WTC11 (cell line): ENCODE measurements at regions not wholly inside any gene's neighbourhood (a gene's known extent, or its start where the extent isn't known, plus 50 kb on each side); places are given as distances from the start of the nearest gene placed in this dataset.

Experiments used
- ATAC-seq: fragments of 200-7000 bp; cut with Tn5 transposase; 2 replicates; pipeline ENCODE4 v1.10.0; 2021; ENCODE audit warnings: mild to moderate bottlenecking, moderate library complexity
- CTCF ChIA-PET: fragments of 300-600 bp; sonication (Branson Sonifier 250); formaldehyde crosslinking; loops from one replicate; lab custom pipeline; 2021; ENCODE audit warnings: antibody characterized with exemption; lab: Charles Lee
- POLR2A ChIA-PET: fragments of 350-600 bp; sonication (Branson Sonifier 250); formaldehyde crosslinking; loops from one replicate; lab custom pipeline; 2021; ENCODE audit warnings: antibody characterized with exemption; lab: Charles Lee
- DNase-seq: peaks from one replicate; pipeline ENCODE4 v3.0.0; 2021; ENCODE audit warnings: low spot score
- H3K27ac Mint-ChIP-seq: 2 replicates; pipeline ENCODE4 v1.8.0; 2021; ENCODE audit warnings: mixed read lengths
- H3K27me3 Mint-ChIP-seq: 2 replicates; pipeline ENCODE4 v1.8.0; 2021; ENCODE audit warnings: low read depth, mild to moderate bottlenecking, moderate library complexity, mixed read lengths
- H3K36me3 Mint-ChIP-seq: 2 replicates; pipeline ENCODE4 v1.8.0; 2021; ENCODE audit warnings: mixed read lengths
- H3K4me1 Mint-ChIP-seq: 2 replicates; pipeline ENCODE4 v1.8.0; 2022; ENCODE audit warnings: mixed read lengths
- H3K4me3 Mint-ChIP-seq: 2 replicates; pipeline ENCODE4 v1.8.0; 2021; ENCODE audit warnings: mild to moderate bottlenecking, moderate library complexity, mixed read lengths
- H3K9me3 Mint-ChIP-seq: 2 replicates; pipeline ENCODE4 v1.8.0; 2021; ENCODE audit warnings: mixed read lengths
- CREB1 ChIP-seq: sonication (generic); formaldehyde crosslinking; IDR thresholded peaks from 2 replicates; pipeline ENCODE4 v1.8.0; 2023; ENCODE audit warnings: mild to moderate bottlenecking, missing genetic modification reagents
- CREM ChIP-seq: sonication (generic); formaldehyde crosslinking; IDR thresholded peaks from 2 replicates; pipeline ENCODE4 v1.8.1; 2022; ENCODE audit warnings: mild to moderate bottlenecking, missing genetic modification reagents, moderate library complexity
- ETV6 ChIP-seq: sonication (generic); formaldehyde crosslinking; IDR thresholded peaks from 2 replicates; pipeline ENCODE4 v1.8.1; 2022; ENCODE audit warnings: mild to moderate bottlenecking, missing genetic modification reagents
- FOXP1 ChIP-seq: sonication (generic); formaldehyde crosslinking; IDR thresholded peaks from 2 replicates; pipeline ENCODE4 v1.8.0; 2022; ENCODE audit warnings: missing genetic modification reagents, mild to moderate bottlenecking, moderate library complexity, borderline replicate concordance
- JUN ChIP-seq: sonication (generic); formaldehyde crosslinking; IDR thresholded peaks from 2 replicates; pipeline ENCODE4 v1.8.0; 2023; ENCODE audit warnings: mild to moderate bottlenecking, missing genetic modification reagents
- KAT7 ChIP-seq: sonication (generic); formaldehyde crosslinking; IDR thresholded peaks from 2 replicates; pipeline ENCODE4 v1.8.1; 2023; ENCODE audit warnings: missing genetic modification reagents, mild to moderate bottlenecking, borderline replicate concordance
- NR2C2 ChIP-seq: sonication (generic); formaldehyde crosslinking; IDR thresholded peaks from 2 replicates; pipeline ENCODE4 v1.8.0; 2022; ENCODE audit warnings: mild to moderate bottlenecking, missing genetic modification reagents
- RORB ChIP-seq: fragments of 250-450 bp; sonication (Bioruptor Pico); IDR thresholded peaks from 2 replicates; pipeline ENCODE4 v1.9.0; 2021; ENCODE audit warnings: mild to moderate bottlenecking
- SMAD3 ChIP-seq: sonication (generic); formaldehyde crosslinking; IDR thresholded peaks from 2 replicates; pipeline ENCODE4 v1.8.0; 2022; ENCODE audit warnings: missing genetic modification reagents, mild to moderate bottlenecking, borderline replicate concordance
- SOX15 ChIP-seq: fragments of 250-450 bp; sonication (Bioruptor Pico); IDR thresholded peaks from 2 replicates; pipeline ENCODE4 v1.9.0; 2021; ENCODE audit warnings: mild to moderate bottlenecking
- TEAD4 ChIP-seq: sonication (generic); formaldehyde crosslinking; IDR thresholded peaks from 2 replicates; pipeline ENCODE4 v1.8.0; 2022; ENCODE audit warnings: mild to moderate bottlenecking, missing genetic modification reagents
- ZNF232 ChIP-seq: sonication (generic); formaldehyde crosslinking; IDR thresholded peaks from 2 replicates; pipeline ENCODE4 v1.8.0; 2022; ENCODE audit warnings: mild to moderate bottlenecking, missing genetic modification reagents
- ZNF423 ChIP-seq: fragments of 250-450 bp; sonication (Bioruptor Pico); IDR thresholded peaks from 2 replicates; pipeline ENCODE4 v2.1.2; 2022; ENCODE audit warnings: mild to moderate bottlenecking, moderate library complexity
- TF ChIP-seq, protein P1 (sequence below): fragments of 250-450 bp; sonication (Bioruptor Pico); IDR thresholded peaks from 2 replicates; pipeline ENCODE4 v1.9.0; 2021; ENCODE audit warnings: mild to moderate bottlenecking
- TF ChIP-seq, protein P2 (sequence below): sonication (generic); formaldehyde crosslinking; IDR thresholded peaks from 2 replicates; pipeline ENCODE4 v1.8.1; 2023; ENCODE audit warnings: mild to moderate bottlenecking, missing genetic modification reagents
- TF ChIP-seq, protein P3 (sequence below): sonication (generic); formaldehyde crosslinking; IDR thresholded peaks from 2 replicates; pipeline ENCODE4 v1.8.0; 2022; ENCODE audit warnings: mild to moderate bottlenecking, missing genetic modification reagents
- TF ChIP-seq, protein P4 (sequence below): fragments of 250-450 bp; sonication (Bioruptor Pico); conservative IDR thresholded peaks from 2 replicates; pipeline ENCODE4 v1.9.0; 2021; ENCODE audit warnings: mild to moderate bottlenecking
- TF ChIP-seq, protein P5 (sequence below): sonication (generic); formaldehyde crosslinking; IDR thresholded peaks from 2 replicates; pipeline ENCODE4 v1.8.1; 2023; ENCODE audit warnings: mild to moderate bottlenecking, missing genetic modification reagents, borderline replicate concordance
- TF ChIP-seq, protein P6 (sequence below): sonication (generic); formaldehyde crosslinking; IDR thresholded peaks from 2 replicates; pipeline ENCODE4 v1.8.0; 2022; ENCODE audit warnings: mild to moderate bottlenecking, missing genetic modification reagents
- TF ChIP-seq, protein P7 (sequence below): sonication (generic); formaldehyde crosslinking; IDR thresholded peaks from 2 replicates; pipeline ENCODE4 v1.8.1; 2022; ENCODE audit warnings: mild to moderate bottlenecking, moderate library complexity, missing genetic modification reagents

DNA sequence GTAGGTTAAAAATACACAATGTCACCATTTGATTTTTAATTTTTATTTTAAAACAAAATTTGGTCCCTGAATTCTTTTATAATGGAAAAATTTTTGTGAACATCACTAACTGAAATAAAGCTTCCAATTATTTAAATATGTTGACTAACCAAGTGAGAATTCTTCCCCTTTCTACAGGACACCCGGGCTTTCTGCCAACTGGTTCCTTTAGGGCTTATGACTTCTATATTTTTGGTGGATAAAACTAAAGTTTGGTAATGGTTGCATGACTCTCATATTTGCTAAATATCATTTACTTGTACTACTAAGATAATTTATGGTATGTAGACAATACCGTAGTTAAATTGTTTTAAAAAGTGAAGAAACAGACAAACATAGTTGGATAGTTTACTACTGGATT, 291.0 kb upstream of the DOK6 start:
- Mint-ChIP-seq H3K4me3 (no peak overlapping the region), H3K27me3 (no peaks in the 10 kb centered on the region), H3K36me3 (no peaks in the 10 kb centered on the region), H3K27ac (no peak overlapping the region), H3K4me1 (no peaks in the 10 kb centered on the region), H3K9me3 (peaks cover 5% of the 10 kb centered on the region)
- ATAC-seq (no peak), DNase-seq (no peak)
- POLR2A ChIA-PET = no interaction called here
- no peak for TF ChIP-seq JUN (CRISPR knock-in tag)
- TF ChIP-seq KAT7 (CRISPR knock-in tag) = no peak
- no peak for TF ChIP-seq SMAD3 (CRISPR knock-in tag)
- no peak for TF ChIP-seq FOXP1
- TF ChIP-seq RORB = no peak
- TF ChIP-seq, protein P1, sequence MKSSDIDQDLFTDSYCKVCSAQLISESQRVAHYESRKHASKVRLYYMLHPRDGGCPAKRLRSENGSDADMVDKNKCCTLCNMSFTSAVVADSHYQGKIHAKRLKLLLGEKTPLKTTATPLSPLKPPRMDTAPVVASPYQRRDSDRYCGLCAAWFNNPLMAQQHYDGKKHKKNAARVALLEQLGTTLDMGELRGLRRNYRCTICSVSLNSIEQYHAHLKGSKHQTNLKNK (CRISPR knock-in tag) = no peak
- TF ChIP-seq, protein P2, sequence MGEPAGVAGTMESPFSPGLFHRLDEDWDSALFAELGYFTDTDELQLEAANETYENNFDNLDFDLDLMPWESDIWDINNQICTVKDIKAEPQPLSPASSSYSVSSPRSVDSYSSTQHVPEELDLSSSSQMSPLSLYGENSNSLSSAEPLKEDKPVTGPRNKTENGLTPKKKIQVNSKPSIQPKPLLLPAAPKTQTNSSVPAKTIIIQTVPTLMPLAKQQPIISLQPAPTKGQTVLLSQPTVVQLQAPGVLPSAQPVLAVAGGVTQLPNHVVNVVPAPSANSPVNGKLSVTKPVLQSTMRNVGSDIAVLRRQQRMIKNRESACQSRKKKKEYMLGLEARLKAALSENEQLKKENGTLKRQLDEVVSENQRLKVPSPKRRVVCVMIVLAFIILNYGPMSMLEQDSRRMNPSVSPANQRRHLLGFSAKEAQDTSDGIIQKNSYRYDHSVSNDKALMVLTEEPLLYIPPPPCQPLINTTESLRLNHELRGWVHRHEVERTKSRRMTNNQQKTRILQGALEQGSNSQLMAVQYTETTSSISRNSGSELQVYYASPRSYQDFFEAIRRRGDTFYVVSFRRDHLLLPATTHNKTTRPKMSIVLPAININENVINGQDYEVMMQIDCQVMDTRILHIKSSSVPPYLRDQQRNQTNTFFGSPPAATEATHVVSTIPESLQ (CRISPR knock-in tag) = no peak
- TF ChIP-seq, protein P3, sequence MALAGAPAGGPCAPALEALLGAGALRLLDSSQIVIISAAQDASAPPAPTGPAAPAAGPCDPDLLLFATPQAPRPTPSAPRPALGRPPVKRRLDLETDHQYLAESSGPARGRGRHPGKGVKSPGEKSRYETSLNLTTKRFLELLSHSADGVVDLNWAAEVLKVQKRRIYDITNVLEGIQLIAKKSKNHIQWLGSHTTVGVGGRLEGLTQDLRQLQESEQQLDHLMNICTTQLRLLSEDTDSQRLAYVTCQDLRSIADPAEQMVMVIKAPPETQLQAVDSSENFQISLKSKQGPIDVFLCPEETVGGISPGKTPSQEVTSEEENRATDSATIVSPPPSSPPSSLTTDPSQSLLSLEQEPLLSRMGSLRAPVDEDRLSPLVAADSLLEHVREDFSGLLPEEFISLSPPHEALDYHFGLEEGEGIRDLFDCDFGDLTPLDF (CRISPR knock-in tag) = no peak
- no peak for TF ChIP-seq ETV6 (CRISPR knock-in tag)
- TF ChIP-seq, protein P4, sequence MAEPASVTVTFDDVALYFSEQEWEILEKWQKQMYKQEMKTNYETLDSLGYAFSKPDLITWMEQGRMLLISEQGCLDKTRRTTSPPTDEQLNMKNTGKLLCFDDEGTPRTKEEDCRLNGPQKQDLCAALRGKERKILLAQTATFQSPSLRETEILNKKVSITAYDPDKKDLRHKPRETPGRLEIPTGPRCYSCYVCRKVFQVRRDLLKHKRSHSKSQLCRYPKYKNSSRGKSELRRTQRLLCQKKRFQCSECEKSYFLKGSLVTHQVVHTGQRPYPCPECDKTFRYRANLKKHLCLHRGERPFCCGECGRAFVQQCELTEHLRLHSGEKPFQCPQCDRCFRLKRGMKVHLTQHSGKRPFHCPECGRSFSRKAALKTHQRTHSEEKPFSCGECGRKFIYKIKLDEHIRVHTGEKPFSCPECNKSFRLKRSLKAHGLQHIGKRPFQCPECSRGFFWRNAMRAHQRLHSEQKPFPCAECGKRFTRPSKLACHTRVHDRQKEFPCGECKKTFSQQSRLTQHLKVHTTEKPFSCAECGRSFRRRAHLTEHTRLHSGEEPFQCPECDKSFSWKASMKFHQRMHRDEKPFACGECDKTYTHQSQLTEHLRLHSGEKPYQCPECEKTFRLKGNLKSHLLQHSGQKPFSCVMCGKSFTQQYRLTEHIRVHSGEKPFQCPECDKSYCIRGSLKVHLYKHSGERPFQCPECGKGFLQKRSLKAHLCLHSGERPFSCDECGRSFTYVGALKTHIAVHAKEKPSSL (CRISPR knock-in tag) = no peak
- TF ChIP-seq, protein P5, sequence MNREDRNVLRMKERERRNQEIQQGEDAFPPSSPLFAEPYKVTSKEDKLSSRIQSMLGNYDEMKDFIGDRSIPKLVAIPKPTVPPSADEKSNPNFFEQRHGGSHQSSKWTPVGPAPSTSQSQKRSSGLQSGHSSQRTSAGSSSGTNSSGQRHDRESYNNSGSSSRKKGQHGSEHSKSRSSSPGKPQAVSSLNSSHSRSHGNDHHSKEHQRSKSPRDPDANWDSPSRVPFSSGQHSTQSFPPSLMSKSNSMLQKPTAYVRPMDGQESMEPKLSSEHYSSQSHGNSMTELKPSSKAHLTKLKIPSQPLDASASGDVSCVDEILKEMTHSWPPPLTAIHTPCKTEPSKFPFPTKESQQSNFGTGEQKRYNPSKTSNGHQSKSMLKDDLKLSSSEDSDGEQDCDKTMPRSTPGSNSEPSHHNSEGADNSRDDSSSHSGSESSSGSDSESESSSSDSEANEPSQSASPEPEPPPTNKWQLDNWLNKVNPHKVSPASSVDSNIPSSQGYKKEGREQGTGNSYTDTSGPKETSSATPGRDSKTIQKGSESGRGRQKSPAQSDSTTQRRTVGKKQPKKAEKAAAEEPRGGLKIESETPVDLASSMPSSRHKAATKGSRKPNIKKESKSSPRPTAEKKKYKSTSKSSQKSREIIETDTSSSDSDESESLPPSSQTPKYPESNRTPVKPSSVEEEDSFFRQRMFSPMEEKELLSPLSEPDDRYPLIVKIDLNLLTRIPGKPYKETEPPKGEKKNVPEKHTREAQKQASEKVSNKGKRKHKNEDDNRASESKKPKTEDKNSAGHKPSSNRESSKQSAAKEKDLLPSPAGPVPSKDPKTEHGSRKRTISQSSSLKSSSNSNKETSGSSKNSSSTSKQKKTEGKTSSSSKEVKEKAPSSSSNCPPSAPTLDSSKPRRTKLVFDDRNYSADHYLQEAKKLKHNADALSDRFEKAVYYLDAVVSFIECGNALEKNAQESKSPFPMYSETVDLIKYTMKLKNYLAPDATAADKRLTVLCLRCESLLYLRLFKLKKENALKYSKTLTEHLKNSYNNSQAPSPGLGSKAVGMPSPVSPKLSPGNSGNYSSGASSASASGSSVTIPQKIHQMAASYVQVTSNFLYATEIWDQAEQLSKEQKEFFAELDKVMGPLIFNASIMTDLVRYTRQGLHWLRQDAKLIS (CRISPR knock-in tag) = no peak
- no peak for TF ChIP-seq SOX15
- CTCF ChIA-PET = no interaction called here

DNA sequence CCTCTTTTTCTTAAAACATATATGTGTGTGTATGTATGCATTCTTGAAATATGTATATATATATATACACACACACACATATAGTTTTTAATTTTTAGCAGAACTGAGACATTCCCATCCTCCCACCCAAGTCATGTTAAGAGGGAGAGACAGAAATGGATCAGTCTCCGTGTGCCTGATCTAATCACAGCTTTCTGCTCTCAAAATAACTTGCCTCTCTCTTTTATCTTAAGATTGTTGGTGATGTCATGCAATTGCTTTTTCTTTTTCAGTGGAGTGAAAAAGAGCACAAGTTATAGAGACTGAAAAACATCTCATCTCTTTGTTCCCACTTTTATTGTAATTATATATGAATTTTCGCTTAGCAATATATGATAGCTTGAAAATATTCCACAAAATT, 279.9 kb upstream of the DOK6 start:
- DNase-seq (no peak), ATAC-seq (no peak)
- Mint-ChIP-seq H3K9me3 (no peaks in the 10 kb centered on the region), H3K36me3 (no peaks in the 10 kb centered on the region), H3K27ac (no peak overlapping the region), H3K27me3 (no peaks in the 10 kb centered on the region), H3K4me3 (no peak overlapping the region), H3K4me1 (no peaks in the 10 kb centered on the region)
- CTCF ChIA-PET = no interaction called here
- POLR2A ChIA-PET = no interaction called here
- TF ChIP-seq, protein P6, sequence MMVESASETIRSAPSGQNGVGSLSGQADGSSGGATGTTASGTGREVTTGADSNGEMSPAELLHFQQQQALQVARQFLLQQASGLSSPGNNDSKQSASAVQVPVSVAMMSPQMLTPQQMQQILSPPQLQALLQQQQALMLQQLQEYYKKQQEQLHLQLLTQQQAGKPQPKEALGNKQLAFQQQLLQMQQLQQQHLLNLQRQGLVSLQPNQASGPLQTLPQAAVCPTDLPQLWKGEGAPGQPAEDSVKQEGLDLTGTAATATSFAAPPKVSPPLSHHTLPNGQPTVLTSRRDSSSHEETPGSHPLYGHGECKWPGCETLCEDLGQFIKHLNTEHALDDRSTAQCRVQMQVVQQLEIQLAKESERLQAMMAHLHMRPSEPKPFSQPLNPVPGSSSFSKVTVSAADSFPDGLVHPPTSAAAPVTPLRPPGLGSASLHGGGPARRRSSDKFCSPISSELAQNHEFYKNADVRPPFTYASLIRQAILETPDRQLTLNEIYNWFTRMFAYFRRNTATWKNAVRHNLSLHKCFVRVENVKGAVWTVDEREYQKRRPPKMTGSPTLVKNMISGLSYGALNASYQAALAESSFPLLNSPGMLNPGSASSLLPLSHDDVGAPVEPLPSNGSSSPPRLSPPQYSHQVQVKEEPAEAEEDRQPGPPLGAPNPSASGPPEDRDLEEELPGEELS (CRISPR knock-in tag) = no peak
- TF ChIP-seq ZNF423 (CRISPR knock-in tag) (no peak), JUN (CRISPR knock-in tag) (no peak), CREM (CRISPR knock-in tag) (no peak), CREB1 (CRISPR knock-in tag) (no peak), TEAD4 (CRISPR knock-in tag) (no peak), NR2C2 (CRISPR knock-in tag) (no peak), ZNF232 (no peak), SOX15 (no peak)
- TF ChIP-seq, protein P7, sequence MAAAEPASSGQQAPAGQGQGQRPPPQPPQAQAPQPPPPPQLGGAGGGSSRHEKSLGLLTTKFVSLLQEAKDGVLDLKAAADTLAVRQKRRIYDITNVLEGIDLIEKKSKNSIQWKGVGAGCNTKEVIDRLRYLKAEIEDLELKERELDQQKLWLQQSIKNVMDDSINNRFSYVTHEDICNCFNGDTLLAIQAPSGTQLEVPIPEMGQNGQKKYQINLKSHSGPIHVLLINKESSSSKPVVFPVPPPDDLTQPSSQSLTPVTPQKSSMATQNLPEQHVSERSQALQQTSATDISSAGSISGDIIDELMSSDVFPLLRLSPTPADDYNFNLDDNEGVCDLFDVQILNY = no peak
- TF ChIP-seq, protein P1 (CRISPR knock-in tag) = no peak
